Adrenal gland (tissue), 9 donors: ENCODE measurements at regions not wholly inside any gene's neighbourhood (a gene's known extent, or its start where the extent isn't known, plus 50 kb on each side); places are given as distances from the start of the nearest gene placed in this dataset.

Experiments used
- DNase-seq, 7 donors: peaks; one replicate each; pipeline ENCODE4 v3.0.0-alpha.2; 2019 to 2020
- H3K27ac ChIP-seq, 5 donors: fragments of 200-600 bp; sonication (generic) in 4 of 5; 1 replicate in 3 of 5; 2 replicates in 2 of 5; pipeline versions ENCODE4 v1.5.1 to v1.8.0; 2016 to 2020; ENCODE audit warnings: mild to moderate bottlenecking in 1 of 5
- H3K27me3 ChIP-seq: fragments of 200-600 bp; 2 replicates; pipeline ENCODE4 v1.8.0; 2021
- H3K36me3 ChIP-seq, 2 donors: fragments of 200-600 bp; replicated peaks in 1 of 2; 1 replicate in 1 of 2; 2 replicates in 1 of 2; pipeline versions ENCODE4 v1.5.1 to v1.8.0; 2018 to 2022
- H3K4me1 ChIP-seq, 2 donors: fragments of 200-600 bp; replicated peaks in 1 of 2; 1 replicate in 1 of 2; 2 replicates in 1 of 2; pipeline versions ENCODE4 v1.5.1 to v1.8.0; 2018 to 2021
- H3K4me3 ChIP-seq, 4 donors: fragments of 200-600 bp; sonication (generic) in 3 of 4; one replicate each; pipeline ENCODE4 v1.5.1; 2016 to 2018
- H3K9me3 ChIP-seq, 3 donors: fragments of 200-600 bp; sonication (generic) in 1 of 3; replicated peaks in 1 of 3; 1 replicate in 2 of 3; 2 replicates in 1 of 3; pipeline versions ENCODE4 v1.5.1 to v1.8.0; 2016 to 2021
- CTCF ChIP-seq, 6 experiments: fragments of 450-650 bp in 4 of 6; fragments of 200-600 bp in 2 of 6; sonication (generic) in 1 of 6; IDR thresholded peaks; 1 replicate in 5 of 6; 2 replicates in 1 of 6; pipeline versions ENCODE4 v1.5.1 to v1.8.0; 2016 to 2021; ENCODE audit warnings: antibody characterized with exemption in 6 of 6, mild to moderate bottlenecking in 2 of 6, moderate library complexity in 1 of 6
- POLR2A ChIP-seq, 2 donors: fragments of 450-650 bp; IDR thresholded peaks; one replicate each; pipeline ENCODE4 v1.6.1; 2017; ENCODE audit warnings: antibody characterized with exemption in 2 of 2, mild to moderate bottlenecking in 2 of 2, moderate library complexity in 1 of 2
- WGBS, 4 donors: extraction: QIAGEN DNeasy Blood & Tissue Kit in 2 of 4; methylation state at CpG; one replicate each; pipeline versions ENCODE4 v1.1.5 to v1.1.7; 2013 to 2017; 5-methylcytosine and 5-hydroxymethylcytosine counted together
- intact Hi-C, 2 donors: fragments of 100-400 bp; cut with DNase I; formaldehyde crosslinking; loops; one replicate each; pipeline versions ENCODE4 v1.14.1 to v1.15.0; 2022 to 2023
- donor health status: healthy with polysubstance abuse.
- donor health status: Bipolar disorder and iron deficiency.
- donor health status: DM: yes; HTN: yes; CAD: no.
- donor health status: DM: no; HTN: no; CAD: no.
- donor health status: DM: no; HTN: no; CAD: no.

GRCh38 chr6:144918073-144918472, 632.9 kb downstream of the UTRN start:
- no peak overlapping the region for H3K4me3 ChIP-seq
- H3K36me3 ChIP-seq: no peaks in the 10 kb centered on the region
- TF ChIP-seq POLR2A (IDR thresholded peaks at IDR 0.05): no peak
- no peak for TF ChIP-seq CTCF (IDR thresholded peaks at IDR 0.05)
- H3K4me1 ChIP-seq: no peaks in the 10 kb centered on the region
- H3K9me3 ChIP-seq: no peaks in the 10 kb centered on the region
- no peak overlapping the region for H3K27ac ChIP-seq
- DNase-seq: no peak
- intact Hi-C loops: no loop called here
- WGBS, 4 donors: 94 to 97% (median 95%) methylated on average over 4 of the region's 4 CpGs
- no peaks in the 10 kb centered on the region for H3K27me3 ChIP-seq

GRCh38 chr6:144919560-144919959, 634.4 kb downstream of the UTRN start:
- Histone ChIP-seq H3K4me3 (no peak overlapping the region), H3K4me1 (no peaks in the 10 kb centered on the region), H3K27me3 (no peaks in the 10 kb centered on the region), H3K36me3 (no peaks in the 10 kb centered on the region), H3K27ac (no peak overlapping the region), H3K9me3 (no peaks in the 10 kb centered on the region)
- no peak for DNase-seq
- WGBS, 4 donors: 66 to 87% (median 85%) methylated on average over 2 of the region's 2 CpGs
- intact Hi-C loops: no loop called here
- TF ChIP-seq CTCF (IDR thresholded peaks at IDR 0.05) (no peak), POLR2A (IDR thresholded peaks at IDR 0.05) (no peak)

GRCh38 chr6:144920391-144920961, 635.3 kb downstream of the UTRN start:
- no peak for DNase-seq
- Histone ChIP-seq H3K4me1 (no peaks in the 10 kb centered on the region), H3K27me3 (no peaks in the 10 kb centered on the region), H3K36me3 (no peaks in the 10 kb centered on the region), H3K4me3 (no peak overlapping the region), H3K9me3 (no peaks in the 10 kb centered on the region), H3K27ac (no peak overlapping the region)
- TF ChIP-seq CTCF (IDR thresholded peaks at IDR 0.05) (no peak), POLR2A (IDR thresholded peaks at IDR 0.05) (no peak)
- WGBS, 4 donors: 48 to 74% (median 68%) methylated on average over 4 of the region's 4 CpGs
- intact Hi-C loops: no loop called here

- intact Hi-C loops: no loop called here
- H3K27ac ChIP-seq: no peak overlapping the region
- no peaks in the 10 kb centered on the region for H3K27me3 ChIP-seq
- DNase-seq: no peak
- no peaks in the 10 kb centered on the region for H3K9me3 ChIP-seq
- H3K4me3 ChIP-seq: no peak overlapping the region
- 63 to 84% (median 78%) methylated on average over 6 of the region's 6 CpGs for WGBS, 4 donors
- no peaks in the 10 kb centered on the region for H3K4me1 ChIP-seq
- TF ChIP-seq POLR2A (IDR thresholded peaks at IDR 0.05): no peak
- no peak for TF ChIP-seq CTCF (IDR thresholded peaks at IDR 0.05)
- H3K36me3 ChIP-seq: no peaks in the 10 kb centered on the region
Observed at GRCh38 chr6:144921206-144921975, 636.3 kb downstream of the UTRN start.
